ENCODE measurements at regions not wholly inside any gene's neighbourhood (a gene's known extent, or its start where the extent isn't known, plus 50 kb on each side); places are given as distances from the start of the nearest gene placed in this dataset.

DNA sequence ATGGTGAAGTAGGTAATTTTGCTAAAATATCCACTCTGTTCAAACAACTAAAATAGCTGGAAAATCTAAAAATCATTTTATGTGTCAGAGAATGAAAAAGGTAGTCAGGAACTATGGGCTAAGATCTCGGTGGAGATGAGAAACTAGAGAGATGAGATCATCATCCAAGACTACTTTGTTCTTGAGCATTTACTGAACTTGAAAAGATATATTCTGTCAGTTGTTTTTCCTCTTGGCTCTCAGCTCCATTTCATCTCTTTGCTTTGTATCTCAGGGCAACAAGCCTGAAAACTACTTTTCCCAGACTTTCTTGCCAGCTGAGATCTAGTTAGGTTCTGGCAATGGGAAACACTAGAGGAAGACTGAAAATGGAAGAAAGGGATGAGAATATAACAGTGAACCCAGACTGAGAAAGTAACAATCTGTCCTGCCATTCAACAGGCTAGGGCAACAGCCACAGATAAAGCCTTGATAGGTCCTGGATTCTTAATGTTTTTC, 346.2 kb upstream of the MEX3C start:
- no peak overlapping the region for H3K4me3 ChIP-seq (ENCODE audit: low read depth, low read length)
- TF ChIP-seq, protein P1, sequence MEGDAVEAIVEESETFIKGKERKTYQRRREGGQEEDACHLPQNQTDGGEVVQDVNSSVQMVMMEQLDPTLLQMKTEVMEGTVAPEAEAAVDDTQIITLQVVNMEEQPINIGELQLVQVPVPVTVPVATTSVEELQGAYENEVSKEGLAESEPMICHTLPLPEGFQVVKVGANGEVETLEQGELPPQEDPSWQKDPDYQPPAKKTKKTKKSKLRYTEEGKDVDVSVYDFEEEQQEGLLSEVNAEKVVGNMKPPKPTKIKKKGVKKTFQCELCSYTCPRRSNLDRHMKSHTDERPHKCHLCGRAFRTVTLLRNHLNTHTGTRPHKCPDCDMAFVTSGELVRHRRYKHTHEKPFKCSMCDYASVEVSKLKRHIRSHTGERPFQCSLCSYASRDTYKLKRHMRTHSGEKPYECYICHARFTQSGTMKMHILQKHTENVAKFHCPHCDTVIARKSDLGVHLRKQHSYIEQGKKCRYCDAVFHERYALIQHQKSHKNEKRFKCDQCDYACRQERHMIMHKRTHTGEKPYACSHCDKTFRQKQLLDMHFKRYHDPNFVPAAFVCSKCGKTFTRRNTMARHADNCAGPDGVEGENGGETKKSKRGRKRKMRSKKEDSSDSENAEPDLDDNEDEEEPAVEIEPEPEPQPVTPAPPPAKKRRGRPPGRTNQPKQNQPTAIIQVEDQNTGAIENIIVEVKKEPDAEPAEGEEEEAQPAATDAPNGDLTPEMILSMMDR (IDR thresholded peaks at IDR 0.05; ENCODE audit: borderline replicate concordance, insufficient read depth, low read depth, low read length) = no peak

DNA sequence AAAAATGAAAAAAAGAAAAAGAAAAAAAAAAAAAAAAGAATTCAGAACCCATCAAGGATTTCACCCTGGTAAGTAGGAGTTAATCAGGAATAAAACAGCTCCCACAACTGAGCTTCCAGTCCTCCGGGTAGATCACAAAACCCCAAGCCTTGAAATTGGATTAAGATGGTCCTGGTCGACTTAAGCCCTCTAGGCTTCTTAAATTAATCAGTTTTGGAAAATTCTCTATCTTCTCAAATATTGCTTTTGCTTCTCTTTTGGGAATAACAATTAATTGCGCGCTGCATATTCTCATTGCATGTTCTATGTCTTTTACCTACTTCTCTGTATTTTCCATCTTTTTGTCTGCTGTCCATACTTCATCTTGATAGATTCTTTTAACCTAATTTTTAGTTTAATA, 348.0 kb upstream of the MEX3C start:
- TF ChIP-seq, protein P1 (IDR thresholded peaks at IDR 0.05; ENCODE audit: borderline replicate concordance, insufficient read depth, low read depth, low read length) = no peak
- no peak overlapping the region for H3K4me3 ChIP-seq (ENCODE audit: low read depth, low read length)

DNA sequence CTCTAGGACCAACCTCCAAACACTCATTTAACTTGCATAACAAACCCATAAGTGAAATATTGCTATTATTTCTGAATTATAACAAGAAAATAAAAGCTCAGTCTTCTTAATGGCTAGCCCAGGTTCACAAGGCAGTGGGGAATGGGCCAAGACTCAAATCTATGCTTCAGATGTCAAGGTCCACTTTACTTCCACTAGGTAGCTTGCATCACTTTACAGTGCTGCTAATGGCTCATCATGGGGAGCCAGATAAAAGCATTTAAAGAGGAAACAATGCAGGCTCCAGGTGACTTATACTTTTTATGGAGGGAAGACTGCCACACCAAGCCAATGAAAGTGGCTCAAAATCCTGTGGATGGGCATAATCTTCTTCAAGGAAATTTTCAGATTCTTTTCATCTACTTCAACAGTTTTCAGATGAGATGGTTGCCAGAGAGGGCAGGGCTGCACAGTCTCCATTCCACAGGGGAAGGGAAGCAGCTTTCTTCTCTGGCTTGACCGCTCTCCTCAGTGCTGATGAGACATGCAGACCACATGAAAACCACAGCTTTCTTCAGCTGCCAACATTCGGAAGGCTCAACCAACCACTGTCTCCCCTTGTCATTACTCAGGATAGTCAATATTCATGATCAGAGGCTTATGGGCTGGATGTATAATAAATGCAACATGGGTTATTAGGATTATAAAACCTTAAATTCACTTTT, 361.9 kb upstream of the MEX3C start:
- no peak overlapping the region for H3K4me3 ChIP-seq (ENCODE audit: low read depth, low read length)
- TF ChIP-seq, protein P1 (IDR thresholded peaks at IDR 0.05; ENCODE audit: borderline replicate concordance, insufficient read depth, low read depth, low read length) = no peak

DNA sequence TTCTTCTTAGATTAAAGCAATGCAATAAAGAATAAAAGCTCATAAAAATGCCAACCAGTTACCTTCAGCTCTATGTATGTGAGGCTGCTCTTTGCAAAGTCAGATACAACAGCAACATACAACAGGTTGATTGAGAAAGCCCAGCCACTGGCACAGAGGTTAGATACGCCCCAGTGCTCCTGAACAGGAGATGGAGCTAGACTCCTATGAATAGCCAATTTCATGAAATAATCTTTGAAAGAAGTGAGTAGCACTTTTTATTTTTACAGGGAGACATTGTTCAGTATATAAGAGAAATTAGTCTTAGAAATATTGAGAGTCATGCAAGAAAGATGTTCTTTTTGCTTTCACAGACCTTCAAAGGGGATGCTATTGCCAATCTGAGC, 362.4 kb upstream of the MEX3C start:
- TF ChIP-seq, protein P1 (IDR thresholded peaks at IDR 0.05; ENCODE audit: borderline replicate concordance, insufficient read depth, low read depth, low read length) = no peak

DNA sequence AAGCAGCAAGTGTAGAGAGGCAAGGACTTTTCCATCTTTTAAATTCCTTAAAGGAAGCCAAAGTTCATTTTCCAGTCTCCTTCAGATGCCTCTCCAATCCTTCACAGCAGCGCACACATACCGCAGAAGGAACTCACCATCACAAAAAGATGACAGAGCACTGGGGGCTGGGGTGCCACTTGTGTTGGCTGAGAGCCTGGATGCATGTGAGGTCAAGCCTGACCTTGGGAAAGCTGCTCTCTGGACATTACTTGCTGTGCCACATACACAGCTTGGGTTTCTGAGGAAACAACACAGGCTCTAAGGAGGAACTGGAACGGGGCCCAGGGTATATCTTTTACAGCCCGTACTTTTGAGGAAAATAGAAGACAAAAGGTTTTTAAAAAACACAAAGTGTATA, 364.3 kb upstream of the MEX3C start:
- TF ChIP-seq, protein P1 (IDR thresholded peaks at IDR 0.05; ENCODE audit: borderline replicate concordance, insufficient read depth, low read depth, low read length) = no peak
- no peak overlapping the region for H3K4me3 ChIP-seq (ENCODE audit: low read depth, low read length)

More for the DNA sequence above, 362.4 kb upstream of the MEX3C start:
- no peak overlapping the region for H3K4me3 ChIP-seq (ENCODE audit: low read depth, low read length)

DNA sequence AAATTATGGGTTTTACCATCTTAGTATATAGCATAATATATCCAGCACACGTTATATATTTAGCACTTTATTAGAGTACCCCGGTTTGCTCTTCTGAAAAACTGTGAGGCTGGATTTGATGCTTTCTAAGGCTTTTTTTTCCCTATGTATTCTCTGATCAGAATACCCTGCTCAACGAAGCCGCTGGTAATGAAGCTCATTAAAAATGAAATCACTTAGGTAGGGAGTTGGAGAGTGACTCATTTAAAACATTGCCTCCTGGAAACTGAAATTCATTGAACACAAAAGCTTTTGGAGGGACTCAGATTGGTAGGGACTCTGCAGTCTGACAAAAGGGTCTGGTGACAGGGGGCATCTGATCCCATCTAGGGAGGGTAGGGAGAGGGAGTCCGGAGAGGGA, 365.4 kb upstream of the MEX3C start:
- TF ChIP-seq, protein P1 (IDR thresholded peaks at IDR 0.05; ENCODE audit: borderline replicate concordance, insufficient read depth, low read depth, low read length) = no peak
- no peak overlapping the region for H3K4me3 ChIP-seq (ENCODE audit: low read depth, low read length)

DNA sequence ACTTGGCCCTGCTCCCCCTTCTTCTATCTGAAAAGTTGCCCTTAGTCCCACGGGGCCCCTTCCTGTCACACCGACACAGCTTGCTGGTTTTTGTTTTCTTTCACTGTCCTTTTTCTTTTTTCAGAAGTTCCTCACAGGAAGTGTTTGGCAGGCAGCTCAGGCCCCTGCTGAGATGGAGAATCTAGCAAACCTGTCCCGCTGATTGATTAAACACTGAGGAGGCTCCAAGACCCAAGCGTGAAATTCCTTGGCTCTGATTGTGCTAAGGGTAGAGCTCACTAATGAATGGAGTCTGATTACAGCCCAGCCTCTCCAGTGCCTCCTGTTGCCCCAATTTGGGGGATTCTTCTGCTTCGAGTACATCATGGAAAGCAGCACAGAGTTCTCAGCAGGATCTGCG, 365.9 kb upstream of the MEX3C start:
- no peak overlapping the region for H3K4me3 ChIP-seq (ENCODE audit: low read depth, low read length)
- TF ChIP-seq, protein P1 (IDR thresholded peaks at IDR 0.05; ENCODE audit: borderline replicate concordance, insufficient read depth, low read depth, low read length) = no peak
